ENCODE measurements at regions not wholly inside any gene's neighbourhood (a gene's known extent, or its start where the extent isn't known, plus 50 kb on each side); places are given as distances from the start of the nearest gene placed in this dataset.

GRCh38 chr2:106316915-106317314 is 122.8 kb upstream of the UXS1 start:
- Histone ChIP-seq H3K56ac (ENCODE audit: insufficient read length, low read depth, low read length) (no peak overlapping the region), H3K23me2 (ENCODE audit: insufficient read length, low read depth, low read length, poor library complexity, severe bottlenecking) (no peaks in the 10 kb centered on the region), H3K27me3 (ENCODE audit: insufficient read depth, low read length) (no peaks in the 10 kb centered on the region), H3K4me1 (ENCODE audit: insufficient read depth, low read length) (no peaks in the 10 kb centered on the region), H3K23ac (ENCODE audit: insufficient read length, low read depth, low read length) (no peak overlapping the region), H3K14ac (ENCODE audit: insufficient read depth, low read length) (no peak overlapping the region), H3T11ph (ENCODE audit: low read length) (no peak overlapping the region), H2BK120ac (ENCODE audit: low read depth, low read length, poor library complexity, severe bottlenecking) (no peak overlapping the region), H3K27ac (ENCODE audit: insufficient read length, low read depth, low read length) (no peak overlapping the region), H3K9ac (ENCODE audit: extremely low read depth, insufficient read length, low read length) (no peak overlapping the region), H3K9me3 (ENCODE audit: control insufficient read depth, low read depth, low read length) (no peaks in the 10 kb centered on the region), H4K8ac (replicated peaks; ENCODE audit: insufficient read length, low read depth, low read length) (no peak overlapping the region), H4K5ac (ENCODE audit: insufficient read length, low read depth, low read length) (no peak overlapping the region), H3K18ac (ENCODE audit: insufficient read length, low read depth, low read length) (no peak overlapping the region), H3K79me1 (ENCODE audit: insufficient read depth, low read depth, low read length, poor library complexity, severe bottlenecking) (no peaks in the 10 kb centered on the region), H4K20me1 (ENCODE audit: control insufficient read depth, insufficient read depth, insufficient read length) (no peaks in the 10 kb centered on the region), H3K79me2 (ENCODE audit: insufficient read depth, low read length) (no peaks in the 10 kb centered on the region), H2BK20ac (ENCODE audit: low read depth, low read length, poor library complexity, severe bottlenecking) (no peak overlapping the region), H2BK15ac (ENCODE audit: low read depth, low read length) (no peak overlapping the region), H2BK12ac (ENCODE audit: insufficient read length, low read depth, low read length) (no peak overlapping the region), H3K4me2 (ENCODE audit: insufficient read depth, insufficient read length, low read length) (no peak overlapping the region), H4K91ac (ENCODE audit: insufficient read length, low read depth, low read length) (no peak overlapping the region), H2AFZ (ENCODE audit: low read length) (no peak overlapping the region), H3K4ac (ENCODE audit: low read depth, low read length) (no peak overlapping the region), H2AK5ac (ENCODE audit: insufficient read length, low read length) (no peak overlapping the region), H2BK5ac (ENCODE audit: insufficient read length, low read length) (no peak overlapping the region)
- WGBS (ENCODE audit: extremely low coverage, insufficient read length, low lambda C conversion rate): no CpG with 5 or more reads among the region's 2 CpGs
- Mint-ChIP-seq H3K4me1 (no peaks in the 10 kb centered on the region; a peak in 1 of 4 replicates), H3K27me3 (ENCODE audit: low read depth) (no peaks in the 10 kb centered on the region; the same call in 1 of the 2 replicates), H3K9me3 (peaks cover 2 to 6% of the 10 kb centered on the region in 2 experiments; a peak in 4 of 5 replicates), H3K4me3 (no peak overlapping the region), H3K27ac (no peak overlapping the region), H3K36me3 (ENCODE audit: insufficient read depth in 1 of 3, low read depth in 3 of 3) (peaks cover 1 to 6% (median 2%) of the 10 kb centered on the region in 3 experiments; a peak in 6 of 7 replicates)
- DNase-seq: no peak
- TF ChIP-seq CTCF (conservative IDR thresholded peaks at IDR 0.05): no peak

All from H9 (cell line).